ENCODE measurements at regions not wholly inside any gene's neighbourhood (a gene's known extent, or its start where the extent isn't known, plus 50 kb on each side); places are given as distances from the start of the nearest gene placed in this dataset.

GRCh38 chr2:60380411-60380810 lies 173.0 kb downstream of the BCL11A start:
- CTCF ChIA-PET (ENCODE audit: partially characterized antibody): no interaction called here
- H3K27ac ChIP-seq (ENCODE audit: low read depth, low read length): no peak overlapping the region
- intact Hi-C loops (cut with micrococcal nuclease): no loop called here
- Mint-ChIP-seq H3K36me3 (no peaks in the 10 kb centered on the region), H3K27ac (no peak overlapping the region), H3K27me3 (peaks cover 4 to 5% of the 10 kb centered on the region in 2 donors), H3K4me3 (no peak overlapping the region), H3K4me1 (no peaks in the 10 kb centered on the region), H3K9me3 (peaks cover 0 to 8% (median 0%) of the 10 kb centered on the region in 8 donors)
- POLR2A ChIA-PET (ENCODE audit: partially characterized antibody): no interaction called here
- H3K36me3 ChIP-seq (ENCODE audit: insufficient read depth, low read length): no peaks in the 10 kb centered on the region
- no peaks in the 10 kb centered on the region for H3K4me1 ChIP-seq (ENCODE audit: insufficient read depth, low read length)
- no peak for DNase-seq
- no peaks in the 10 kb centered on the region for H3K9me3 ChIP-seq (ENCODE audit: control insufficient read depth in 1 of 2, low read length in 2 of 2)
- H3K4me3 ChIP-seq (ENCODE audit: low read length in 2 of 2): no peak overlapping the region
- no peaks in the 10 kb centered on the region for H3K27me3 ChIP-seq (ENCODE audit: insufficient read depth, low read length)

- Histone ChIP-seq H3K36me3 (ENCODE audit: insufficient read depth, low read length) (no peaks in the 10 kb centered on the region), H3K4me3 (ENCODE audit: low read length in 2 of 2) (no peak overlapping the region), H3K4me1 (ENCODE audit: insufficient read depth, low read length) (no peaks in the 10 kb centered on the region), H3K9me3 (ENCODE audit: control insufficient read depth in 1 of 2, low read length in 2 of 2) (no peaks in the 10 kb centered on the region), H3K27ac (ENCODE audit: low read depth, low read length) (no peak overlapping the region), H3K27me3 (ENCODE audit: insufficient read depth, low read length) (no peaks in the 10 kb centered on the region)
- no peaks in the 10 kb centered on the region for H3K36me3 Mint-ChIP-seq
- no peaks in the 10 kb centered on the region for H3K4me1 Mint-ChIP-seq
- ChIA-PET POLR2A (ENCODE audit: partially characterized antibody) (no interaction called here), CTCF (ENCODE audit: partially characterized antibody) (no interaction called here)
- H3K27ac Mint-ChIP-seq: no peak overlapping the region
- DNase-seq: no peak
- H3K27me3 Mint-ChIP-seq: peaks cover 4 to 5% of the 10 kb centered on the region in 2 donors
- intact Hi-C loops (cut with micrococcal nuclease): no loop called here
- H3K4me3 Mint-ChIP-seq: no peak overlapping the region
- H3K9me3 Mint-ChIP-seq: peaks cover 0 to 8% (median 0%) of the 10 kb centered on the region in 8 donors
Observed at GRCh38 chr2:60379684-60380083, 173.8 kb downstream of the BCL11A start.

DNA sequence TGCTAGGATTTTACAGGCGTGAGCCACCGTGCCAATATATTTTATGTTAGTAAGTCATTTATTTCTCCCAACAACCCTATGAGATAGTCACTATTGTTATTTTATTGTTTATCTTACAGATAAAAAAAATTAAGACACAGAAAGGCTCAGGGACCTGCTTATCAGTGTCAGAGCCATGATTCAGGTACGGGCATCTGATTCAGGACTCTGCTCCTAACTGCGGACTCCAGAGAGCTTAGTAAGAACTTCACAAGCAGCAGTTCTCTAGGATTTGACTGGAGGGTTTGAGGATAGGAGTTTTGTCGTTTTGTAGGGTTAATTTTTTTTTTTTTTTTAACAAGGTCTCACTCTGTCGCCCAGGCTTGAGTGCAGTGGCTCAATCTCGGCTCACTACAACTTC lies 174.2 kb downstream of the BCL11A start:
- no peak overlapping the region for H3K27ac ChIP-seq (ENCODE audit: low read depth, low read length)
- H3K4me1 ChIP-seq (ENCODE audit: insufficient read depth, low read length): no peaks in the 10 kb centered on the region
- intact Hi-C loops (cut with micrococcal nuclease): no loop called here
- H3K36me3 ChIP-seq (ENCODE audit: insufficient read depth, low read length): no peaks in the 10 kb centered on the region
- H3K4me1 Mint-ChIP-seq: no peaks in the 10 kb centered on the region
- no peak overlapping the region for H3K4me3 Mint-ChIP-seq
- no peaks in the 10 kb centered on the region for H3K36me3 Mint-ChIP-seq
- DNase-seq: no peak
- H3K9me3 ChIP-seq (ENCODE audit: control insufficient read depth in 1 of 2, low read length in 2 of 2): no peaks in the 10 kb centered on the region
- no peaks in the 10 kb centered on the region for H3K27me3 ChIP-seq (ENCODE audit: insufficient read depth, low read length)
- H3K27ac Mint-ChIP-seq: no peak overlapping the region
- H3K9me3 Mint-ChIP-seq: peaks cover 0 to 8% (median 0%) of the 10 kb centered on the region in 8 donors
- ChIA-PET CTCF (ENCODE audit: partially characterized antibody) (no interaction called here), POLR2A (ENCODE audit: partially characterized antibody) (no interaction called here)
- H3K4me3 ChIP-seq (ENCODE audit: low read length in 2 of 2): no peak overlapping the region
- peaks cover 4 to 5% of the 10 kb centered on the region in 2 donors for H3K27me3 Mint-ChIP-seq

GRCh38 chr2:60377825-60378224 lies 175.6 kb downstream of the BCL11A start:
- ChIA-PET CTCF (ENCODE audit: partially characterized antibody) (no interaction called here), POLR2A (ENCODE audit: partially characterized antibody) (no interaction called here)
- Mint-ChIP-seq H3K4me3 (no peak overlapping the region), H3K36me3 (no peaks in the 10 kb centered on the region), H3K4me1 (no peaks in the 10 kb centered on the region), H3K9me3 (peaks cover 0 to 8% (median 0%) of the 10 kb centered on the region in 8 donors), H3K27ac (no peak overlapping the region), H3K27me3 (peaks cover 3% of the 10 kb centered on the region in 2 donors)
- H3K9me3 ChIP-seq (ENCODE audit: control insufficient read depth in 1 of 2, low read length in 2 of 2): no peaks in the 10 kb centered on the region
- no peaks in the 10 kb centered on the region for H3K4me1 ChIP-seq (ENCODE audit: insufficient read depth, low read length)
- H3K36me3 ChIP-seq (ENCODE audit: insufficient read depth, low read length): no peaks in the 10 kb centered on the region
- intact Hi-C loops (cut with micrococcal nuclease): no loop called here
- no peak overlapping the region for H3K27ac ChIP-seq (ENCODE audit: low read depth, low read length)
- no peaks in the 10 kb centered on the region for H3K27me3 ChIP-seq (ENCODE audit: insufficient read depth, low read length)
- no peak for DNase-seq
- H3K4me3 ChIP-seq (ENCODE audit: low read length in 2 of 2): no peak overlapping the region

DNA sequence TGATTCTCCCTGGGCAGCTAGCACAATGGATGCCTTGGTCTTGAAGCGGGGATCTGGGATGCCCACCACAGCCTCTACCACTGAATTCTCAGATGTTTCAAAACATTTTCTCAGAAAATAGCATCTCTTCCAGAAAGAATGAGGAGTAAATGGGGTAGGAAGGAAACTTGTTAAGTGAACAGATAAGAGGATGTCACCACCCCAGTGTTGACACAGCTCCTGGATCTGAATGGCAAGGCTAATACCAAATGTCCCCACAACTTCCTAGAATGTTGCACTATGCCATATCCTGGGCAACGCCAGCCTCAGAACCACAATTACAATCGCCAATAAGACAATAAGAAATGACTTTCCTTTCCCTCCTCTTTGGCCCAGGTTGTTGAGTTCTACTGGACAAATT lies 177.2 kb downstream of the BCL11A start:
- no peak overlapping the region for H3K4me3 Mint-ChIP-seq
- no peak for DNase-seq
- H3K9me3 Mint-ChIP-seq: no peaks in the 10 kb centered on the region
- peaks cover 0 to under 1% of the 10 kb centered on the region in 2 donors for H3K27me3 Mint-ChIP-seq
- Histone ChIP-seq H3K27ac (ENCODE audit: low read depth, low read length) (no peak overlapping the region), H3K36me3 (ENCODE audit: insufficient read depth, low read length) (no peaks in the 10 kb centered on the region), H3K4me1 (ENCODE audit: insufficient read depth, low read length) (no peaks in the 10 kb centered on the region), H3K9me3 (ENCODE audit: control insufficient read depth in 1 of 2, low read length in 2 of 2) (no peaks in the 10 kb centered on the region), H3K4me3 (ENCODE audit: low read length in 2 of 2) (no peak overlapping the region), H3K27me3 (ENCODE audit: insufficient read depth, low read length) (no peaks in the 10 kb centered on the region)
- no peak overlapping the region for H3K27ac Mint-ChIP-seq
- H3K4me1 Mint-ChIP-seq: no peaks in the 10 kb centered on the region
- CTCF ChIA-PET (ENCODE audit: partially characterized antibody): no interaction called here
- intact Hi-C loops (cut with micrococcal nuclease): no loop called here
- no peaks in the 10 kb centered on the region for H3K36me3 Mint-ChIP-seq
- POLR2A ChIA-PET (ENCODE audit: partially characterized antibody): no interaction called here

DNA sequence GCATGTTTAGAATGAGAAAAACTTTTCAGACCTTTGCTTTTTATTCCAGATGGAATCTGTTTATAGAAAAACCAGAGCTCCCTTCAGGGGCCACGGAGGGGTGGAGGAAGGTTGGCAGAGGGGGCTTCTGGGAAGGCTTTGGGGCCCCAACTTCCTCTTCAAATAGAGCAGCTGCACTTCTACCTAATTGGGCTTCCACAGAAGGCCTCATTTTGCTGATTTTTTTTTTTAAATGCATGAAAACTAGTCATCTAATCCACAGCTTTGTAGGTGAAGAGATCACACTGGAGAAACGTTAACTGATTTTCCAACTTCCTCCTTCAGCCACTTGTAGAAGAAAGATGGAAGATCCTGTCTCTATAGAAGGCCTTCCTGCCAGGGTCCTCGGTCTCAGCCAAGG lies 181.8 kb downstream of the BCL11A start:
- Mint-ChIP-seq H3K4me1 (peaks cover 0 to 2% (median 0%) of the 10 kb centered on the region in 4 donors), H3K36me3 (no peaks in the 10 kb centered on the region), H3K9me3 (no peaks in the 10 kb centered on the region), H3K4me3 (no peak overlapping the region), H3K27me3 (peaks cover 0 to 4% of the 10 kb centered on the region in 2 donors), H3K27ac (no peak overlapping the region)
- intact Hi-C loops (cut with micrococcal nuclease): no loop called here
- POLR2A ChIA-PET (ENCODE audit: partially characterized antibody): no interaction called here
- H3K36me3 ChIP-seq (ENCODE audit: insufficient read depth, low read length): no peaks in the 10 kb centered on the region
- no peak overlapping the region for H3K27ac ChIP-seq (ENCODE audit: low read depth, low read length)
- no peaks in the 10 kb centered on the region for H3K9me3 ChIP-seq (ENCODE audit: control insufficient read depth in 1 of 2, low read length in 2 of 2)
- no peak for DNase-seq
- CTCF ChIA-PET (ENCODE audit: partially characterized antibody): no interaction called here
- H3K4me1 ChIP-seq (ENCODE audit: insufficient read depth, low read length): no peaks in the 10 kb centered on the region
- H3K4me3 ChIP-seq (ENCODE audit: low read length in 2 of 2): no peak overlapping the region
- no peaks in the 10 kb centered on the region for H3K27me3 ChIP-seq (ENCODE audit: insufficient read depth, low read length)

DNA sequence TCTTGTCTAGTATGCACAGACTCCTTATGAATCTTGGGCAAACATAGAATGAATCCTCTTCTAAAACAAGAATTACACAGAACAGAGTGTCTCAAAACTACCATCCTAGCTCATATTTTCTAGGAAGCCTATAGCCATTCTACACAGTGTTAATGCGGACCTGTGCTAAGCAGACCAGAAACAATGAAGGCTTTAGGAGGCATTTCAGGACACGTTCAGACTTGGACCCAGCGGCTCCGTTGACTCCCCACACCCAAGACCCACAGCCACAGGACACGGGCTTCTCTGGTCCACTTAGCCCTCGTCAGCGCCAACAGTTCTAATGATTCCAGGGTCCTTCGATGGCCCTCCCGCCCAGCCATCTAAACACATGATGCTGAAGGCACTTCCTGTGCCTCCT lies 182.2 kb downstream of the BCL11A start:
- Mint-ChIP-seq H3K27ac (no peak overlapping the region), H3K4me3 (no peak overlapping the region), H3K9me3 (no peaks in the 10 kb centered on the region), H3K27me3 (peaks cover 0 to 4% of the 10 kb centered on the region in 2 donors), H3K4me1 (peaks cover 0 to 2% (median 0%) of the 10 kb centered on the region in 4 donors), H3K36me3 (no peaks in the 10 kb centered on the region)
- Histone ChIP-seq H3K36me3 (ENCODE audit: insufficient read depth, low read length) (no peaks in the 10 kb centered on the region), H3K4me1 (ENCODE audit: insufficient read depth, low read length) (no peaks in the 10 kb centered on the region), H3K4me3 (ENCODE audit: low read length in 2 of 2) (no peak overlapping the region), H3K9me3 (ENCODE audit: control insufficient read depth in 1 of 2, low read length in 2 of 2) (no peaks in the 10 kb centered on the region), H3K27me3 (ENCODE audit: insufficient read depth, low read length) (no peaks in the 10 kb centered on the region), H3K27ac (ENCODE audit: low read depth, low read length) (no peak overlapping the region)
- ChIA-PET CTCF (ENCODE audit: partially characterized antibody) (no interaction called here), POLR2A (ENCODE audit: partially characterized antibody) (no interaction called here)
- DNase-seq: no peak
- intact Hi-C loops (cut with micrococcal nuclease): no loop called here

- Histone ChIP-seq H3K4me1 (ENCODE audit: insufficient read depth, low read length) (no peaks in the 10 kb centered on the region), H3K27ac (ENCODE audit: low read depth, low read length) (no peak overlapping the region), H3K27me3 (ENCODE audit: insufficient read depth, low read length) (no peaks in the 10 kb centered on the region), H3K9me3 (ENCODE audit: control insufficient read depth in 1 of 2, low read length in 2 of 2) (no peaks in the 10 kb centered on the region), H3K4me3 (ENCODE audit: low read length in 2 of 2) (no peak overlapping the region), H3K36me3 (ENCODE audit: insufficient read depth, low read length) (no peaks in the 10 kb centered on the region)
- no peak for DNase-seq
- intact Hi-C loops (cut with micrococcal nuclease): no loop called here
- Mint-ChIP-seq H3K4me1 (peaks cover 0 to 2% (median 0%) of the 10 kb centered on the region in 4 donors), H3K27me3 (peaks cover 0 to 4% of the 10 kb centered on the region in 2 donors), H3K4me3 (no peak overlapping the region), H3K9me3 (no peaks in the 10 kb centered on the region), H3K36me3 (no peaks in the 10 kb centered on the region), H3K27ac (no peak overlapping the region)
- ChIA-PET POLR2A (ENCODE audit: partially characterized antibody) (no interaction called here), CTCF (ENCODE audit: partially characterized antibody) (no interaction called here)
Observed at GRCh38 chr2:60370814-60371213, 182.6 kb downstream of the BCL11A start.
